OCI-LY7 (cell line): ENCODE measurements at regions not wholly inside any gene's neighbourhood (a gene's known extent, or its start where the extent isn't known, plus 50 kb on each side); places are given as distances from the start of the nearest gene placed in this dataset.

ENCODE experiments used
- BruUV-seq: library from RNA; stranded (reverse); fragments of 400-500 nt; replicated peaks from 2 replicates; lab custom pipeline; 2021; lab: Mats Ljungman, UMichigan
- CTCF ChIA-PET: fragments of 300-600 bp; sonication (Branson Sonifier 250); formaldehyde crosslinking; loops from one replicate; lab custom pipeline; 2022; ENCODE audit warnings: antibody characterized with exemption; ENCODE audit not compliant: unreplicated experiment; lab: Charles Lee
- POLR2A ChIA-PET: fragments of 300-600 bp; sonication (Branson Sonifier 250); formaldehyde crosslinking; loops from one replicate; lab custom pipeline; 2022; ENCODE audit warnings: antibody characterized with exemption; lab: Charles Lee
- DNase-seq: peaks from one replicate; pipeline ENCODE4 v3.0.0-alpha.2; 2015; ENCODE audit warnings: low spot score
- H2AFZ ChIP-seq: fragments of 200-600 bp; sonication (generic), shearing (Covaris generic); 2 replicates; pipeline ENCODE4 v1.6.1; 2014; ENCODE audit warnings: mild to moderate bottlenecking, antibody characterized with exemption, low read length, moderate library complexity
- H3K27ac ChIP-seq: fragments of 200-600 bp; sonication (generic); 2 replicates; pipeline ENCODE4 v1.5.1; 2014; ENCODE audit warnings: mixed run types, low read depth, mild to moderate bottlenecking, moderate library complexity, low read length, inconsistent platforms; ENCODE audit not compliant: poor library complexity, severe bottlenecking
- H3K36me3 ChIP-seq: fragments of 200-600 bp; sonication (generic); 2 replicates; pipeline ENCODE4 v1.6.1; 2014; ENCODE audit warnings: mild to moderate bottlenecking, antibody characterized with exemption, low read length, moderate library complexity, mixed read lengths; ENCODE audit not compliant: insufficient read depth
- H3K4me1 ChIP-seq: fragments of 200-600 bp; sonication (generic); 2 replicates; pipeline ENCODE4 v1.5.1; 2014; ENCODE audit warnings: mild to moderate bottlenecking, low read length; ENCODE audit not compliant: insufficient read depth, poor library complexity, severe bottlenecking
- H3K4me2 ChIP-seq: fragments of 200-600 bp; sonication (generic); 2 replicates; pipeline ENCODE4 v1.6.1; 2014; ENCODE audit warnings: mild to moderate bottlenecking, low read length
- H3K4me3 ChIP-seq: fragments of 200-600 bp; sonication (generic); 2 replicates; pipeline ENCODE4 v1.5.1; 2014; ENCODE audit warnings: mild to moderate bottlenecking, low read depth, low read length; ENCODE audit not compliant: poor library complexity, severe bottlenecking
- H3K79me2 ChIP-seq: fragments of 200-600 bp; sonication (generic); 2 replicates; pipeline ENCODE4 v1.6.1; 2016; ENCODE audit warnings: low read depth, mild to moderate bottlenecking, low read length, moderate library complexity, mixed read lengths; ENCODE audit not compliant: insufficient read depth
- H3K9me2 ChIP-seq: fragments of 200-600 bp; sonication (generic); 2 replicates; pipeline ENCODE4 v1.6.1; 2016; ENCODE audit warnings: mild to moderate bottlenecking, low read length, mixed read lengths; ENCODE audit not compliant: insufficient read depth
- H3K9me3 ChIP-seq: fragments of 200-600 bp; sonication (generic); 2 replicates; pipeline ENCODE4 v1.6.1; 2014; ENCODE audit warnings: mild to moderate bottlenecking, mixed run types, low read length, mixed read lengths
- H4K20me1 ChIP-seq: fragments of 200-600 bp; sonication (generic); 2 replicates; pipeline ENCODE4 v1.6.1; 2014; ENCODE audit warnings: mild to moderate bottlenecking, antibody characterized with exemption, low read length, moderate library complexity, mixed read lengths; ENCODE audit not compliant: insufficient read depth
- CTCF ChIP-seq: fragments of 200-600 bp; sonication (generic); conservative IDR thresholded peaks from 2 replicates; pipeline ENCODE4 v1.5.1; 2014; ENCODE audit warnings: mild to moderate bottlenecking, antibody characterized with exemption, low read length, moderate library complexity, mixed read lengths
- EZH2phosphoT487 ChIP-seq: fragments of 200-600 bp; sonication (generic); IDR thresholded peaks from 2 replicates; pipeline ENCODE4 v1.6.1; 2018; ENCODE audit warnings: low read depth, borderline replicate concordance, mild to moderate bottlenecking, mixed run types, antibody characterized with exemption, low read length, moderate library complexity, mixed read lengths
- intact Hi-C: fragments of 100-400 bp; cut with micrococcal nuclease; formaldehyde crosslinking; loops from one replicate; pipeline ENCODE4 v1.10.0; 2022; ENCODE audit not compliant: unreplicated experiment

- POLR2A ChIA-PET, result interaction anchor here (0.6 kb wide), 1 partner anchor 721 kb away, joined by 3 read pairs; no protein-coding TSS in a partner anchor
- DNase-seq, result no peak
- TF ChIP-seq EZH2phosphoT487, result no peak
- TF ChIP-seq CTCF, result no peak
- Histone ChIP-seq H4K20me1 (no peaks in the 10 kb centered on the region), H3K9me2 (no peaks in the 10 kb centered on the region), H3K9me3 (no peaks in the 10 kb centered on the region), H2AFZ (no peak overlapping the region), H3K4me2 (no peak overlapping the region), H3K4me3 (no peak overlapping the region), H3K27ac (no peak overlapping the region), H3K4me1 (no peaks in the 10 kb centered on the region), H3K79me2 (no peaks in the 10 kb centered on the region), H3K36me3 (no peaks in the 10 kb centered on the region)
- intact Hi-C loops, result no loop called here
- BruUV-seq, result no TSS peak
- CTCF ChIA-PET, result interaction anchor here (0.6 kb wide), 1 partner anchor 82 kb away, joined by 4 read pairs; no protein-coding TSS in a partner anchor
These were observed 190.6 kb upstream of the LNX1 start for GRCh38 chr4:53781629-53782457.

- Histone ChIP-seq H3K9me2 (no peaks in the 10 kb centered on the region), H3K4me2 (no peak overlapping the region), H3K4me3 (no peak overlapping the region), H2AFZ (no peak overlapping the region), H3K4me1 (no peaks in the 10 kb centered on the region), H3K79me2 (no peaks in the 10 kb centered on the region), H3K36me3 (no peaks in the 10 kb centered on the region), H4K20me1 (no peaks in the 10 kb centered on the region), H3K9me3 (no peaks in the 10 kb centered on the region), H3K27ac (no peak overlapping the region)
- ChIA-PET POLR2A (interaction anchor here (0.6 kb wide), 1 partner anchor 13 kb away, joined by 3 read pairs; no protein-coding TSS in a partner anchor), CTCF (no interaction called here)
- intact Hi-C loops, result no loop called here
- DNase-seq, result no peak
- TF ChIP-seq EZH2phosphoT487, result no peak
- no peak for TF ChIP-seq CTCF
- no TSS peak for BruUV-seq
These were observed 189.6 kb upstream of the LNX1 start for GRCh38 chr4:53780736-53781400.
